OCI-LY1 (cell line): ENCODE measurements at regions not wholly inside any gene's neighbourhood (a gene's known extent, or its start where the extent isn't known, plus 50 kb on each side); places are given as distances from the start of the nearest gene placed in this dataset.

ENCODE experiments used
- CTCF ChIP-seq: fragments of 200-600 bp; sonication (generic), shearing (Covaris generic); IDR thresholded peaks from 2 replicates; pipeline ENCODE4 v1.5.1; 2017; ENCODE audit warnings: mild to moderate bottlenecking, antibody characterized with exemption, low read length, moderate library complexity, mixed read lengths
- EZH2 ChIP-seq: fragments of 200-600 bp; sonication (generic), shearing (Covaris generic); IDR thresholded peaks from 2 replicates; pipeline ENCODE4 v1.8.0; 2017; ENCODE audit warnings: borderline replicate concordance, mixed run types, mild to moderate bottlenecking, antibody characterized with exemption, low read length, moderate library complexity, mixed read lengths

GRCh38 chr11:87501388-87501787 lies 463.7 kb downstream of the TMEM135 start:
- TF ChIP-seq EZH2 (no peak), CTCF (no peak)
